GM23338 (cell line): ENCODE measurements at regions not wholly inside any gene's neighbourhood (a gene's known extent, or its start where the extent isn't known, plus 50 kb on each side); places are given as distances from the start of the nearest gene placed in this dataset.

Experiments used
- ATAC-seq: fragments of 200-7000 bp; cut with Tn5 transposase; 3 replicates; pipeline ENCODE4 v1.9.1; 2020
- DNase-seq: peaks from one replicate; pipeline ENCODE4 v3.0.0-alpha.2; 2015; ENCODE audit warnings: low spot score
- H2AFZ ChIP-seq: fragments of 200-600 bp; sonication (generic); 2 replicates; pipeline ENCODE4 v1.8.0; 2016; ENCODE audit warnings: antibody characterized with exemption, mild to moderate bottlenecking, moderate library complexity
- H3F3A ChIP-seq: fragments of 200-600 bp; sonication (generic); replicated peaks from 2 replicates; pipeline ENCODE4 v1.8.0; 2017; ENCODE audit warnings: antibody characterized with exemption, mixed run types, low read depth
- H3K27ac ChIP-seq: fragments of 200-600 bp; sonication (generic); 2 replicates; pipeline ENCODE4 v1.6.1; 2016; ENCODE audit warnings: low read depth
- H3K27me3 ChIP-seq: fragments of 200-600 bp; sonication (generic); 2 replicates; pipeline ENCODE4 v1.8.0; 2016; ENCODE audit warnings: mild to moderate bottlenecking, mixed run types, moderate library complexity; ENCODE audit not compliant: insufficient read depth
- H3K36me3 ChIP-seq: fragments of 200-600 bp; sonication (generic); 2 replicates; pipeline ENCODE4 v1.8.0; 2016; ENCODE audit warnings: mild to moderate bottlenecking; ENCODE audit not compliant: insufficient read depth
- H3K4me1 ChIP-seq: fragments of 200-600 bp; sonication (generic); 2 replicates; pipeline ENCODE4 v1.8.0; 2016; ENCODE audit warnings: mild to moderate bottlenecking, moderate library complexity; ENCODE audit not compliant: insufficient read depth
- H3K4me2 ChIP-seq: fragments of 200-600 bp; sonication (generic); 2 replicates; pipeline ENCODE4 v1.7.1; 2017; ENCODE audit warnings: mixed run types
- H3K4me3 ChIP-seq: fragments of 200-600 bp; sonication (generic); 2 replicates; pipeline ENCODE4 v1.6.1; 2016; ENCODE audit warnings: mixed run types
- H3K79me2 ChIP-seq: fragments of 200-600 bp; sonication (generic); replicated peaks from 2 replicates; pipeline ENCODE4 v1.8.0; 2017; ENCODE audit warnings: mild to moderate bottlenecking; ENCODE audit not compliant: insufficient read depth
- H3K9me2 ChIP-seq: fragments of 200-600 bp; sonication (generic); 2 replicates; pipeline ENCODE4 v1.8.0; 2017; ENCODE audit not compliant: insufficient read depth
- H4K20me1 ChIP-seq: fragments of 200-600 bp; sonication (generic); replicated peaks from 2 replicates; pipeline ENCODE4 v1.8.0; 2017; ENCODE audit warnings: mild to moderate bottlenecking; ENCODE audit not compliant: insufficient read depth
- H3K27ac Mint-ChIP-seq: 2 replicates; pipeline ENCODE4 v1.8.0; 2020; ENCODE audit warnings: inconsistent platforms, mild to moderate bottlenecking, moderate library complexity, mixed read lengths
- H3K27me3 Mint-ChIP-seq: 3 replicates; pipeline ENCODE4 v1.8.0; 2022; ENCODE audit warnings: low read depth, mild to moderate bottlenecking, moderate library complexity, mixed read lengths, inconsistent platforms; ENCODE audit not compliant: insufficient read depth, poor library complexity
- H3K36me3 Mint-ChIP-seq: 3 replicates; pipeline ENCODE4 v1.8.0; 2021; ENCODE audit warnings: low read depth, mild to moderate bottlenecking, inconsistent platforms, moderate library complexity, mixed read lengths
- H3K4me1 Mint-ChIP-seq: 3 replicates; pipeline ENCODE4 v1.8.0; 2020; ENCODE audit warnings: mild to moderate bottlenecking, inconsistent platforms, mixed read lengths
- H3K4me3 Mint-ChIP-seq: 3 replicates; pipeline ENCODE4 v1.8.0; 2021; ENCODE audit warnings: moderate library complexity, mild to moderate bottlenecking, inconsistent platforms, mixed read lengths
- H3K9me3 Mint-ChIP-seq: 3 replicates; pipeline ENCODE4 v1.8.0; 2020; ENCODE audit warnings: moderate library complexity, mild to moderate bottlenecking, inconsistent platforms, mixed read lengths
- CTCF ChIP-seq, 2 experiments: fragments of 200-600 bp in 1 of 2; sonication (generic) in 1 of 2; conservative IDR thresholded peaks; 2 replicates each; pipeline versions ENCODE4 v1.5.1 to v1.6.1; 2016 to 2017; ENCODE audit warnings: antibody characterized with exemption in 2 of 2, low read depth in 2 of 2, mild to moderate bottlenecking in 2 of 2, moderate library complexity in 1 of 2
- ETS1 ChIP-seq: IDR thresholded peaks from 2 replicates; pipeline ENCODE4 v1.6.1; 2016; ENCODE audit warnings: antibody characterized with exemption
- EZH2 ChIP-seq: fragments of 200-600 bp; sonication (generic); IDR thresholded peaks from one replicate; pipeline ENCODE4 v1.8.0; 2017; ENCODE audit warnings: antibody characterized with exemption, mild to moderate bottlenecking, low read depth; ENCODE audit not compliant: unreplicated experiment
- EZH2phosphoT487 ChIP-seq: fragments of 200-600 bp; sonication (generic); IDR thresholded peaks from one replicate; pipeline ENCODE4 v1.8.1; 2018; ENCODE audit warnings: antibody characterized with exemption; ENCODE audit not compliant: unreplicated experiment
- JUNB ChIP-seq: IDR thresholded peaks from one replicate; pipeline ENCODE4 v1.6.1; 2016; ENCODE audit warnings: antibody characterized with exemption; ENCODE audit not compliant: unreplicated experiment
- NANOG ChIP-seq: IDR thresholded peaks from 2 replicates; pipeline ENCODE4 v1.6.1; 2016; ENCODE audit warnings: antibody characterized with exemption, borderline replicate concordance
- POLR2AphosphoS5 ChIP-seq: IDR thresholded peaks from 2 replicates; pipeline ENCODE4 v1.6.1; 2016; ENCODE audit warnings: antibody characterized with exemption, low read depth
- REST ChIP-seq: IDR thresholded peaks from one replicate; pipeline ENCODE4 v1.6.1; 2018; ENCODE audit warnings: antibody characterized with exemption; ENCODE audit not compliant: unreplicated experiment
- STAT1 ChIP-seq: IDR thresholded peaks from one replicate; pipeline ENCODE4 v1.6.1; 2016; ENCODE audit warnings: antibody characterized with exemption; ENCODE audit not compliant: unreplicated experiment
- ZNF331 ChIP-seq: fragments of 250-450 bp; sonication (Bioruptor Pico); IDR thresholded peaks from 2 replicates; pipeline ENCODE4 v1.5.0; 2020; ENCODE audit warnings: low read depth, mild to moderate bottlenecking, moderate library complexity
- ZNF462 ChIP-seq: fragments of 250-450 bp; sonication (Bioruptor Pico); IDR thresholded peaks from 2 replicates; pipeline ENCODE4 v1.5.0; 2020; ENCODE audit warnings: mild to moderate bottlenecking, moderate library complexity

- no peak overlapping the region for H3K27ac ChIP-seq
- no peaks in the 10 kb centered on the region for H4K20me1 ChIP-seq
- H3K27me3 ChIP-seq = no peaks in the 10 kb centered on the region
- Mint-ChIP-seq H3K36me3 (no peaks in the 10 kb centered on the region), H3K9me3 (no peaks in the 10 kb centered on the region), H3K4me3 (no peak overlapping the region), H3K27me3 (no peaks in the 10 kb centered on the region), H3K27ac (no peak overlapping the region), H3K4me1 (no peaks in the 10 kb centered on the region)
- ATAC-seq = no peak
- no peak overlapping the region for H2AFZ ChIP-seq
- H3K9me2 ChIP-seq = no peaks in the 10 kb centered on the region
- no peaks in the 10 kb centered on the region for H3K36me3 ChIP-seq
- no peak overlapping the region for H3K4me3 ChIP-seq
- H3K79me2 ChIP-seq = no peaks in the 10 kb centered on the region
- no peaks in the 10 kb centered on the region for H3F3A ChIP-seq
- TF ChIP-seq EZH2phosphoT487 = no peak
- TF ChIP-seq ETS1 = no peak
- no peak for TF ChIP-seq JUNB
- no peak for TF ChIP-seq ZNF331
- TF ChIP-seq REST = no peak
- TF ChIP-seq POLR2AphosphoS5 = no peak
- TF ChIP-seq ZNF462 (CRISPR knock-in tag) = no peak
- no peak for TF ChIP-seq STAT1
- no peak for TF ChIP-seq CTCF (conservative IDR thresholded peaks at IDR 0.05; ENCODE audit: low read depth in 2 of 2)
- no peak for TF ChIP-seq NANOG
- no peak for TF ChIP-seq EZH2
- no peaks in the 10 kb centered on the region for H3K4me1 ChIP-seq
- DNase-seq = no peak
- no peak overlapping the region for H3K4me2 ChIP-seq
Observed at GRCh38 chr7:8809320-8809719, 375.9 kb downstream of the NXPH1 start.
